ENCODE measurements at regions not wholly inside any gene's neighbourhood (a gene's known extent, or its start where the extent isn't known, plus 50 kb on each side); places are given as distances from the start of the nearest gene placed in this dataset.
A peak's percentile ranks its signal among the peaks of the same experiment; 100 is the strongest.

DNA sequence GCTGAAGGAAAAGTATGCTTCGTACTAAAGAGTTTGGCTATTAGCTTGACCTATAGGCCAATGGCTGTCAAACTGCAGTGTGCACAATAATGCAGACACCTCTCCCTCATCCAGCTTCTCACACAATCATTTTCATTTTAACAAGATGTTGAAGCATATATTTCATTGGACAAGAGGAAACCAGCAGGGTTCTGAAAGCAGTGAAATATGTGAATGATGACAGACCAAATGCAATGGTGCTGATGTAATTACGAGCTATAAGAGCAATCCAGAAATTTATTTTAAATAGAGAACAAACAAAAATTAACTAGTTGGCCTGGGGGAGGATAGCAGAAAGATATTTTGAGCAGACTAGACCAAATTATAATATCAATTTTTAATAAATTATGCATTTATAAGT lies 331.5 kb upstream of the AKR1E2 start:
- no peak overlapping the region for H3K9ac ChIP-seq (ENCODE audit: low read length)
- no peaks in the 10 kb centered on the region for H3K79me2 ChIP-seq (ENCODE audit: insufficient read depth, low read length)
- Mint-ChIP-seq H3K27me3 (ENCODE audit: low read depth, unreplicated experiment) (no peaks in the 10 kb centered on the region), H3K4me1 (ENCODE audit: low read depth, unreplicated experiment) (peaks cover 10% of the 10 kb centered on the region), H3K27ac (ENCODE audit: unreplicated experiment) (no peak overlapping the region), H3K9me3 (ENCODE audit: unreplicated experiment) (no peaks in the 10 kb centered on the region), H3K36me3 (ENCODE audit: low read depth, unreplicated experiment) (no peaks in the 10 kb centered on the region), H3K4me3 (ENCODE audit: unreplicated experiment) (no peak overlapping the region)
- no peak overlapping the region for H2AFZ ChIP-seq (ENCODE audit: low read depth, low read length)
- TF ChIP-seq EZH2 (IDR thresholded peaks at IDR 0.05; ENCODE audit: insufficient read depth, low read length) = no peak
- TF ChIP-seq CTCF (IDR thresholded peaks at IDR 0.05; ENCODE audit: insufficient read depth, low read depth, low read length) = no peak
- H4K20me1 ChIP-seq (ENCODE audit: insufficient read depth, low read length) = no peaks in the 10 kb centered on the region
- no peak overlapping the region for H3K27ac ChIP-seq (ENCODE audit: low read depth, low read length)
- FAIRE-seq (no peak), DNase-seq (ENCODE audit: low read depth) (no peak)
- peaks cover 11% of the 10 kb centered on the region for H3K4me1 ChIP-seq (ENCODE audit: insufficient read depth, low read length)
- no peak overlapping the region for H3K4me2 ChIP-seq (ENCODE audit: low read length)
- no peak overlapping the region for H3K4me3 ChIP-seq (ENCODE audit: insufficient read depth, low read depth, low read length)
- H3K9me3 ChIP-seq (ENCODE audit: insufficient read depth, low read depth, low read length) = no peaks in the 10 kb centered on the region
- H3K36me3 ChIP-seq (ENCODE audit: insufficient read depth, low read length) = no peaks in the 10 kb centered on the region
- H3K27me3 ChIP-seq (ENCODE audit: insufficient read depth, low read length) = no peaks in the 10 kb centered on the region

GRCh38 chr10:4492202-4492601 lies 333.8 kb upstream of the AKR1E2 start:
- H3K27me3 Mint-ChIP-seq (ENCODE audit: low read depth, unreplicated experiment) = no peaks in the 10 kb centered on the region
- no peaks in the 10 kb centered on the region for H3K27me3 ChIP-seq (ENCODE audit: insufficient read depth, low read length)
- peaks cover 3% of the 10 kb centered on the region for H3K4me1 Mint-ChIP-seq (ENCODE audit: low read depth, unreplicated experiment)
- no peak overlapping the region for H3K27ac Mint-ChIP-seq (ENCODE audit: unreplicated experiment)
- no peak overlapping the region for H2AFZ ChIP-seq (ENCODE audit: low read depth, low read length)
- H3K36me3 Mint-ChIP-seq (ENCODE audit: low read depth, unreplicated experiment) = no peaks in the 10 kb centered on the region
- H4K20me1 ChIP-seq (ENCODE audit: insufficient read depth, low read length) = no peaks in the 10 kb centered on the region
- H3K4me1 ChIP-seq (ENCODE audit: insufficient read depth, low read length) = no peaks in the 10 kb centered on the region
- no peak for DNase-seq (ENCODE audit: low read depth)
- FAIRE-seq = peak; percentile 62
- no peak overlapping the region for H3K27ac ChIP-seq (ENCODE audit: low read depth, low read length)
- H3K4me2 ChIP-seq (ENCODE audit: low read length) = no peak overlapping the region
- no peak overlapping the region for H3K9ac ChIP-seq (ENCODE audit: low read length)
- no peak overlapping the region for H3K4me3 Mint-ChIP-seq (ENCODE audit: unreplicated experiment)
- no peaks in the 10 kb centered on the region for H3K9me3 Mint-ChIP-seq (ENCODE audit: unreplicated experiment)
- no peaks in the 10 kb centered on the region for H3K9me3 ChIP-seq (ENCODE audit: insufficient read depth, low read depth, low read length)
- TF ChIP-seq CTCF (IDR thresholded peaks at IDR 0.05; ENCODE audit: insufficient read depth, low read depth, low read length) = no peak
- H3K79me2 ChIP-seq (ENCODE audit: insufficient read depth, low read length) = no peaks in the 10 kb centered on the region
- no peak overlapping the region for H3K4me3 ChIP-seq (ENCODE audit: insufficient read depth, low read depth, low read length)
- H3K36me3 ChIP-seq (ENCODE audit: insufficient read depth, low read length) = no peaks in the 10 kb centered on the region

DNA sequence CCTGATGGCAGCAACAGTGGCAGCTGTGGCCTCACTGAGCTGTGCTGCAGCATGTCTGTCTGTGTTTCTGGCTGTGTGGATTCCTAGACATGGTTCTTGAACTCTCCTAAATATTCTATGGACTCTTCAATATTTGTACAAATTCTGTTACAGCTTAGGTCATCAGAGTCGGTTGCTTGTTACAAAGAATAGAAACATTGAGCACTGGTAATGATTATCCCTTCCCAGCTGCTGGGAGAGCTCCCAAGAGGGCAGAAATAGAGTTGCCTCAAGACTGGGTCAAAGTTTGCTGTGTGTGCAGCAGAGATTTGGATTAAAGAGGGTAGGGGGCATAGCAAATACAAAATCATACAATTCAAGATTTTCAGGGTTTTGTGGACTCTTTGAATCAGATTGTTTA lies 337.1 kb upstream of the AKR1E2 start:
- TF ChIP-seq CTCF (IDR thresholded peaks at IDR 0.05; ENCODE audit: insufficient read depth, low read depth, low read length) = no peak
- no peak for TF ChIP-seq EZH2 (IDR thresholded peaks at IDR 0.05; ENCODE audit: insufficient read depth, low read length)
- H3K4me3 ChIP-seq (ENCODE audit: insufficient read depth, low read depth, low read length) = no peak overlapping the region
- no peak overlapping the region for H3K9ac ChIP-seq (ENCODE audit: low read length)
- Mint-ChIP-seq H3K4me1 (ENCODE audit: low read depth, unreplicated experiment) (peaks cover 3% of the 10 kb centered on the region), H3K4me3 (ENCODE audit: unreplicated experiment) (no peak overlapping the region), H3K27me3 (ENCODE audit: low read depth, unreplicated experiment) (no peaks in the 10 kb centered on the region), H3K27ac (ENCODE audit: unreplicated experiment) (no peak overlapping the region), H3K36me3 (ENCODE audit: low read depth, unreplicated experiment) (no peaks in the 10 kb centered on the region), H3K9me3 (ENCODE audit: unreplicated experiment) (peaks cover 2% of the 10 kb centered on the region)
- H3K4me1 ChIP-seq (ENCODE audit: insufficient read depth, low read length) = no peaks in the 10 kb centered on the region
- H4K20me1 ChIP-seq (ENCODE audit: insufficient read depth, low read length) = no peaks in the 10 kb centered on the region
- no peak overlapping the region for H2AFZ ChIP-seq (ENCODE audit: low read depth, low read length)
- no peak overlapping the region for H3K4me2 ChIP-seq (ENCODE audit: low read length)
- H3K36me3 ChIP-seq (ENCODE audit: insufficient read depth, low read length) = no peaks in the 10 kb centered on the region
- FAIRE-seq (no peak), DNase-seq (ENCODE audit: low read depth) (no peak)
- H3K9me3 ChIP-seq (ENCODE audit: insufficient read depth, low read depth, low read length) = no peaks in the 10 kb centered on the region
- no peaks in the 10 kb centered on the region for H3K27me3 ChIP-seq (ENCODE audit: insufficient read depth, low read length)
- no peaks in the 10 kb centered on the region for H3K79me2 ChIP-seq (ENCODE audit: insufficient read depth, low read length)
- no peak overlapping the region for H3K27ac ChIP-seq (ENCODE audit: low read depth, low read length)
